NAMALWA (cell line): ENCODE measurements at regions not wholly inside any gene's neighbourhood (a gene's known extent, or its start where the extent isn't known, plus 50 kb on each side); places are given as distances from the start of the nearest gene placed in this dataset.

Source experiments
- DNase-seq: peaks from one replicate; pipeline ENCODE4 v3.0.0-alpha.2; 2015; ENCODE audit warnings: low spot score

- no peak for DNase-seq
These were observed 62.7 kb upstream of the MRPS22 start for GRCh38 chr3:139281096-139281495.

DNA sequence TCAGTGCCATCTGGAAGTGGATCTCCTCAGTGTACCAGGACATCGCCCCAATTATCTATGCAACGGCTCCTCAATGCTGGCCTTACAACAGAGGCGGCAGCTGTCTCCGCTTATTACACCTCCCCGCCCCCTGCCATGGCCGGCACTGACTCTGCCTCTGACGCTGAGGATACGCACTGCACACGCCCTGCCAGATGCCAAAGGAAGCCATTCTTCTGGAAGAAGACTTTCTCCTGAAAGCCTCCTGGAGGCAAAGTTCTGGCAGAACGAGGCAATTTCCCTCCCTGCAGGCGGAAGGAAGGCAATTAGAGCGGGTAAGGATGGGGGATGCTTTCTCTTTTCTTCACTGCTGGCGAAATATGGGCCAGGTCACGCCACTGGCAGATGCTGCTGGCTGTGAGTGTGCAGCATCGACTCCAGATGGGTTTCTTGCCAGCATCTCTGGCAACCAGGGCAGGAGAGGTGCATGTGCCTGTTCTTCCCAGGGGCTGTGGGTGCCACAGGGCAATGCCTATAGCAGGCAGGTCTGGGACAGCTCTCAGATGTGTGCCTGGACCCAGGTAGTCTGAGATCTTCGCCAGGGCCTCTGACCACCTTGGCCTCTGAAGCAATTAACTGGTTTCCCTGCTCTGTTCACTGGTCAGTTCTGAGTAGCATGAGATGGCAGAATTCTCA, 62.2 kb upstream of the MRPS22 start:
- DNase-seq, result no peak

DNA sequence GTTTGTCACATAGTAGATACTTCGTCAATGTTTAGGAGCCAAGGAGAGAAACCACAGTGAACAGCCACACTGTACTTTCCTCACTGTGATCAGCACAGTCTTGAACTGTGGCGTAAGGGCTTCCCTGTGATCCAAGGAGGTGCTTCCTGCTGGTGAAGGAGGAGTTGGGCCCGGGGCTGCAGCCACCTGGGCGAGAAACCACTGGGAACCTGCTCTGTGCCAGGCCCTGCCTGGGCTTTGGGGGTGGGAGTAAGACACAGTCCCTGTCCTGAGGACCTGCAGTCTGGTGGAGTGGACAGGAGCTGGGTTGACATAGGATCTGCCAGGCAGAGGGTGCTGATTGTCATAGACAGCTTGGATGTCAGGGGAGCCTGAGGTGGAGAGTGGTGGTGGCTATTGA, 60.5 kb upstream of the MRPS22 start:
- DNase-seq, result no peak

- DNase-seq, result no peak
These were observed 59.6 kb upstream of the MRPS22 start for GRCh38 chr3:139284221-139284620.

DNA sequence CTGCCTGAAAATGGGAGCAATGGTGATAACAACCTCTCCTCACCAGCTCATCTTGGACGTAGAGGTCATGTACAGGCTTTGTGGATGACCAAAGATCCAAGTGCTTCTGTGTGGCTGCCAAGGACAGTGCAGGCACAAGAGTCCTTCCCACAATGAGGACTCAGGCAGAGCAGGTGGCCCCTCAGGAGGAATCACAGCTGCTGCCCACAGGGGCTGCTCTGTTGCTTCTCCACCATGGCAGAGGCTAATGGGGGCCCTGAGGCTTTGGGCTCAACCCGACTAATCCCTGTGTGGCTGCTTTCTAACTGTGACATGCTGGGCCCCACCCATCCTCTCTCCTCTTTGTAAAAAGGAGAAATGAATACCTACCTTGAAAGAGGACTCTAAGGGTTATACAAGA, 58.1 kb upstream of the MRPS22 start:
- no peak for DNase-seq

DNA sequence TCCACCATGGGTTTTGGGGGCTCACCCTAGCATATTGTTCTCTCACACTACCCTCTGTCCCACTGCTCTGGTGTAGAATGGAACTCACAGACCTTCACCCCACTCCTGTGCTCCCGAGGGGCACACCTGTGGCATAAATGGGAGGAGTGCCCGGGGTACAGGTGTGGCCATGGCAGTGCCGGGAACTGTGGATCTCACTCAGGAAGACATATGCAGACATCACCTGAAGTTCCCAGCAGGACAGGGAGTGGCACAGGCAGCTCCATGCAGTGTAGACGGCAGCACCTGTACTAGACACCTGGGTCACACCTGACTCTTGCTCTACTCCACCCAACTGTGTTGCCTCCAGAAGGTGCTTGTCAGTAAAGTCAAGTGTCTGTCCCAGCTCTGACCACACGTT, 57.6 kb upstream of the MRPS22 start:
- DNase-seq, result no peak

- DNase-seq, result no peak
These were observed 57.0 kb upstream of the MRPS22 start for GRCh38 chr3:139286825-139287224.

GRCh38 chr3:139287557-139287956, 56.3 kb upstream of the MRPS22 start:
- no peak for DNase-seq

- DNase-seq, result no peak
These were observed 55.5 kb upstream of the MRPS22 start for GRCh38 chr3:139288266-139288821.

- DNase-seq, result no peak
These were observed 53.8 kb upstream of the MRPS22 start for GRCh38 chr3:139289860-139290524.

DNA sequence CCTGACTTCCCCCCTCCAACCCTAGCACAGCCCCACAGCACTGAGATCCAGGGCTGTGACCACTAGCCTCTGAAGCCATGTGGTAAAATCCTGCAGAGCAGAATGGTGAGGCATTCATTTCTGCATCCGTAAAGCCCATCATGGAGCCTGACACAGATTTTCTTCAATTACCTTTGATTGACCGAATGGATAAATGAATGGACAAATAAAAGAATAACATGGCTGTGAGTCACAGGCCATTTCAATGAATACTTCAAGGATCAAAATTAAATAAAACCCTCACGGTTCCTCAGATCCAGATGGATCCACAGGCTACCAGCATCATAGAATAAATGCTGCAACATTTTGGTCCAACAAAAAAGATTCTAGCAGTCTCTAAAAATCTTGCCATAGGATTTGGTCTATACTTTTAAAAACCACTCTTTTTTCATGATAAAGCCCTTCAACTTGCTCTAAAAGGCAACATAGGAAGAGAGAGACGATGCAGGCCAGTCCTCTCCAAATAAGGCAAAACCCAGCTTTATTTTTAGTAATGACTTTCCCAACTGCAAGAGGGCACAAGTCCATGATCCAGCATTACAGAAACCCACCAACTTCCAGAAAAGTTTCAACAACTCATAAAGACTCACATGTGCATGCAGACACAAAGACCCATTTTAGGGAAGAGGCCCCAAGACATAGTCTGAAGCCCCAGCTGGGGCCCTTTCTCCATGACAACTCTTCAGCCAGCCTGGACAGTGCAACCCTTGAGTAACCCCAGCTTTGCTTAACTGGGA, 52.4 kb upstream of the MRPS22 start:
- no peak for DNase-seq

DNA sequence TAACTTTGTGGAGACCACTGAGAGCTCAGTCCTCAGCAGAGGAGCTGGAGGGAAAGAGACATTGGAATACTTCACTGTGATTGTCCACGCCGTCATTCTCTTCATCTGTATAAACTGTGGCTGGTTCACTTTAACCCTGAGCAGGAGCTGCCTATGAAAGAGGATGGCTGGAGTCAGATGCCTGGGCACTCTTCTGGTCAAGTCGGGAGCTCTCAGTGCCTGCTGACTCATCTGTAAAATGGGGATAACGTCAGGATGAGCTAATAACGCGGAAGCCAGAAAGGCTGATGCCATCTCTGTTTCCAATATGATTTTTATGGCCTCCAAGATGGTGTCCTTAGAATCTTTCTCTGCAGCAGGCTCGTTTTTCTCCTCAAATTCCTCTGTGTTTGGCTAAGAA, 51.6 kb upstream of the MRPS22 start:
- DNase-seq, result no peak

GRCh38 chr3:139292711-139293664, 50.8 kb upstream of the MRPS22 start:
- DNase-seq, result no peak

DNA sequence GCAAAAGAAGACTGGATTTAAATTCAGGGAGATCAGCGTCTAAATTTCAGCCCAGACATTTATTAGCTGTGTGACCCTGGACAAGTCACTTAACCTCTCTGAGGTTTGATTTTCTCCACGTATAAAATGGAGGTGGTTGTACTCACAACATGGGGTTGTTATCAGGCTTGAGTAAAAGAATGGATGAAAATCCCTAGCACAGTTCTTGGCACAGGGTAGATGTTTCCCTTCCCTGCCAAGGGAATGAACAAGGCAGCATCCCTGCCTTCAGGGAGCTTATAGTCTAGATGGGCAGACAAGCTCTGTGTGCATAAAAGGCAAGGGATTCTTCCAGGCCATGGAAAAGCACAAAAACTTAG, 50.2 kb upstream of the MRPS22 start:
- no peak for DNase-seq
